NCI-H1105 treated with DMSO at 0.1 percent for 48 hours (cell line): ENCODE measurements at regions not wholly inside any gene's neighbourhood (a gene's known extent, or its start where the extent isn't known, plus 50 kb on each side); places are given as distances from the start of the nearest gene placed in this dataset.

ENCODE experiments used
- DNase-seq: peaks from one replicate; lab custom pipeline; 2025; lab: John Stamatoyannopoulos, UW

- no peak for DNase-seq
Measured at GRCh38 chr4:81946996-81947395, 426.8 kb downstream of the HNRNPD start.

GRCh38 chr4:81930506-81931238 is 443.1 kb downstream of the HNRNPD start:
- DNase-seq: no peak

GRCh38 chr4:81923140-81923539 is 450.7 kb downstream of the HNRNPD start:
- DNase-seq: no peak

- DNase-seq: no peak
Measured at GRCh38 chr4:81922313-81922712, 450.6 kb upstream of the RASGEF1B start.

- DNase-seq: no peak
Measured at GRCh38 chr4:81921751-81922159, 450.0 kb upstream of the RASGEF1B start.

GRCh38 chr4:81919810-81920209 is 448.1 kb upstream of the RASGEF1B start:
- DNase-seq: no peak

- DNase-seq: no peak
Measured at GRCh38 chr4:81919223-81919622, 447.5 kb upstream of the RASGEF1B start.

GRCh38 chr4:81915430-81915829 is 443.7 kb upstream of the RASGEF1B start:
- DNase-seq: no peak

- DNase-seq: no peak
Measured at GRCh38 chr4:81914623-81915022, 442.9 kb upstream of the RASGEF1B start.

- no peak for DNase-seq
Measured at GRCh38 chr4:81913427-81913879, 441.7 kb upstream of the RASGEF1B start.

GRCh38 chr4:81912376-81913030 is 440.8 kb upstream of the RASGEF1B start:
- no peak for DNase-seq

- DNase-seq: no peak
Measured at GRCh38 chr4:81906905-81907304, 435.2 kb upstream of the RASGEF1B start.

- no peak for DNase-seq
Measured at GRCh38 chr4:81905971-81906370, 434.3 kb upstream of the RASGEF1B start.

- no peak for DNase-seq
Measured at GRCh38 chr4:81904121-81904520, 432.4 kb upstream of the RASGEF1B start.

- DNase-seq: no peak
Measured at GRCh38 chr4:81903212-81903611, 431.5 kb upstream of the RASGEF1B start.

GRCh38 chr4:81898862-81899504 is 427.3 kb upstream of the RASGEF1B start:
- no peak for DNase-seq

- no peak for DNase-seq
Measured at GRCh38 chr4:81896936-81897335, 425.2 kb upstream of the RASGEF1B start.

GRCh38 chr4:81891005-81891996 is 419.6 kb upstream of the RASGEF1B start:
- DNase-seq: no peak

GRCh38 chr4:81884986-81885385 is 413.3 kb upstream of the RASGEF1B start:
- no peak for DNase-seq

GRCh38 chr4:81883530-81884450 is 412.1 kb upstream of the RASGEF1B start:
- DNase-seq: no peak

GRCh38 chr4:81883004-81883403 is 411.3 kb upstream of the RASGEF1B start:
- no peak for DNase-seq
